ENCODE measurements at regions not wholly inside any gene's neighbourhood (a gene's known extent, or its start where the extent isn't known, plus 50 kb on each side); places are given as distances from the start of the nearest gene placed in this dataset.
"Not testable (repeated sequence)": the region's sequence is repeated elsewhere in the genome, so short reads cannot be mapped to it uniquely, and the experiment has no call there.

GRCh38 chr4:187666697-187667494, 328.7 kb upstream of the ZFP42 start:
- peak; percentile 9 for DNase-seq (ENCODE audit: low spot score)

- peak; percentile 22 for DNase-seq (ENCODE audit: low spot score)
Observed at GRCh38 chr4:187668526-187669082, 327.0 kb upstream of the ZFP42 start.

GRCh38 chr4:187671521-187671920, 324.1 kb upstream of the ZFP42 start:
- not testable (repeated sequence) for DNase-seq (ENCODE audit: low spot score)

DNA sequence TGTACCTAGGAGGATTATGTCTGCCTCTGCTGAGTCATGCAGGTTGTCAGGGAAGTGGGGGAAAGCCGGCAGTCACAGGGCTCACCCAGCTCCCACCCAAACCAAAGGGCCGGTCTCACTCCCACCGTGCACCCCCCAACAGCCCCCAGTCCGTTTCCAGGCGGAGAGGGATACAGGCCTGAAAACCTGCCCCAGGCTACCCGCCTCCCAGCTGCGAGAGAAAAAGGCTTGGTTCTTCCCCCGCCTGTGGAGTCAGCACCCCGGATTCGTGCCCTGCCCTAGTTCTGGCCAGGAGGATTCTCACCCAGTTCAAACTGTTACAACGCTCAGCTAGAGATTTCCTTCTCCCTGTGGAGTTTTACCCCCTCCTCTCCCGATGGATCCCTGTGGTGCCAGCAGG, 323.6 kb upstream of the ZFP42 start:
- not testable (repeated sequence) for DNase-seq (ENCODE audit: low spot score)

- DNase-seq (ENCODE audit: low spot score), result not testable (repeated sequence)
Observed at GRCh38 chr4:187672526-187672925, 323.0 kb upstream of the ZFP42 start.

DNA sequence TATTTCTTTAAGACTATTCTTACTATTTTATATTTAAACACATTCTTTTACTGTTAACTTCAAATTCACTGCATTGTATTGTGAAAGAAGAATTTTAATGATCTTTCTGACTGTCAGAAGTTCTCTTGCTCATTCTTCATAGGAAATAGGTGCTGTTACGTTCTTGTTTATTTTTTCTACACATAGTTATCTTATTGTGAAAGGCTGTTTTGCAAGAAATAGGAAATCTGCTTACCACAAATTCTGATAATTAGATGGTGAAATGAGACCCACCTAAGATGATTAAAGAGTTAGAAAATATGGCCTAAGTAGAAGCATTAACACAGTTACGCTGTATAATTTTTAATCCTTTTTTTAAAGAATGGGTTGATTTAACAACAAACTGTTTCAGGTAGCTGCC, 316.1 kb upstream of the ZFP42 start:
- DNase-seq (ENCODE audit: low spot score), result no peak

GRCh38 chr4:187685247-187685646, 310.3 kb upstream of the ZFP42 start:
- DNase-seq (ENCODE audit: low spot score), result no peak

- no peak for DNase-seq (ENCODE audit: low spot score)
Observed at GRCh38 chr4:187687697-187688096, 307.9 kb upstream of the ZFP42 start.

DNA sequence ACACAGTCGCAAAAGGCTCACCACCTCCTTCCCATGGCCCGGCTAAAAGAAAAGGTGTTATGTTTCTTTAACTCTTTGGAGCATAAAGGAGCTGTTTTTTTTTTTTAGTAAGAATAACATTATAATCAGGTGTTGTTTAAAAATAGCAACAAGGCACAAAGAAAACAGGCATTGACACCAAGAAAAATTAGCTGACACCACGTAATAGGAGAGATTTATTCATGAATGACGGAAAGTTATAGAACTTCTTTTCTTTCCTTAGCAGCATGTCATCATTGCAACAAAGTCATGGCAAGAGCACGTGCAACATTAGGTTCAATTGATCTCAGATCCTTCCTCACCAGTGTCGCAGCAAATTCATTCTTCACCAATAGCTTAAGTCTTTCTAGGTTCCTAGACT, 302.9 kb upstream of the ZFP42 start:
- no peak for DNase-seq (ENCODE audit: low spot score)

DNA sequence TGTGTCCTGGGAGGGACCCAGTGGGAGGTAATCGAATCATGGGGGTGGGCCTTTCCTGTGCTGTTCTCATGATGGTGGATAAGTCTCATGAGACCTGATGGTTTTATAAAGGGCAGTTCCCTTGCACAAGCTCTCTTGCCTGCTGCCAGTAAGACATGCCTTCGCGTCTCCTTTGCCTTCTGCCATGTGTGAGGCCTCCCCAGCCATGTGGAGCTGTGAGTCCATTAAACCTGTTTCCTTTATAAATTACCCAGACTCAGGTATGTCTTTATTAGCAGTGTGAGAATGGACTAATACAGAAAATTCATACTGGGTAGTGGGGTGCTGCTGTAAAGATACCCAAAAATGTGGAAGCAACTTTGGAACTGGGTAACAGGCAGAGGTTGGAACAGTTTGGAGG, 300.0 kb upstream of the ZFP42 start:
- not testable (repeated sequence) for DNase-seq (ENCODE audit: low spot score)

GRCh38 chr4:187711586-187711985, 284.0 kb upstream of the ZFP42 start:
- no peak for DNase-seq (ENCODE audit: low spot score)

DNA sequence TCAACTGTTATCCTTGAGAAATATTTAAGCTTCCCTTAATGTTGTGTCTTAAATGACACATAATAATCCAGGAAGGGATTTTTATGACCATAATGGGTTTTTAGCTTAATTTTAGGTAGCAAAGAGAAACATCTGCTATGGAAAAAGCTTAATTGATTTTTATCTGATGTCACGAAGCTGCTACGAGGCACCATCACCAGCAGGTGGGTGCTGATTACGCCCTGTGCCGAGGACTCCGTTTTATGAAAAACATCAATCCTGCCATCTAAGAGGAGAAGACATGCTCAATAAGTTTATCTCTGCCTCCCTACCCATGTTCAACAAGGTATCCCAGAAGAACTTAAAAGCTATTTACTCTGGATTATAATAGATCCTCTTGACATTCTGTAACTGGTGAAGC, 280.6 kb upstream of the ZFP42 start:
- DNase-seq (ENCODE audit: low spot score), result no peak

GRCh38 chr4:187715466-187715865, 280.1 kb upstream of the ZFP42 start:
- no peak for DNase-seq (ENCODE audit: low spot score)

GRCh38 chr4:187724456-187724855, 271.1 kb upstream of the ZFP42 start:
- DNase-seq (ENCODE audit: low spot score), result no peak

GRCh38 chr4:187726485-187726884, 269.1 kb upstream of the ZFP42 start:
- DNase-seq (ENCODE audit: low spot score), result no peak

- DNase-seq (ENCODE audit: low spot score), result no peak
Observed at GRCh38 chr4:187732524-187732923, 263.0 kb upstream of the ZFP42 start.

DNA sequence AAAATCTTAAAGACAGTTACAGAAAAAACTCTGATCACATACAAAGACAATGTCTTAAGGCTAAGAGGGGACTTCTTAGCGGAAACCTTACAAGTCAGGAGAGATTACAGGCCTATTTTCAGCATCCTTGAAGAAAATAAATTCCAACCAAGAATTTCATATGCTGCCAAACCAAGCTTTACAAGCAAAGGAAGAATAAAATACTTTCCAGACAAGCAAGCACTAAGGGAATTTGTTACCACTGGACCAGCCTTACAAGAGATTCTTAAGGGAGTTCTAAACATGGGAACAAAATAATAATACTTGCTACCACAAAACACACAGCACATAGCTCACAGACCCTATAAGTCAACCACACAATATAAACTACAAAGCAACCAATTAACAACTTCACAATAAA, 255.8 kb upstream of the ZFP42 start:
- DNase-seq (ENCODE audit: low spot score), result no peak

- no peak for DNase-seq (ENCODE audit: low spot score)
Observed at GRCh38 chr4:187744911-187745310, 250.7 kb upstream of the ZFP42 start.

DNA sequence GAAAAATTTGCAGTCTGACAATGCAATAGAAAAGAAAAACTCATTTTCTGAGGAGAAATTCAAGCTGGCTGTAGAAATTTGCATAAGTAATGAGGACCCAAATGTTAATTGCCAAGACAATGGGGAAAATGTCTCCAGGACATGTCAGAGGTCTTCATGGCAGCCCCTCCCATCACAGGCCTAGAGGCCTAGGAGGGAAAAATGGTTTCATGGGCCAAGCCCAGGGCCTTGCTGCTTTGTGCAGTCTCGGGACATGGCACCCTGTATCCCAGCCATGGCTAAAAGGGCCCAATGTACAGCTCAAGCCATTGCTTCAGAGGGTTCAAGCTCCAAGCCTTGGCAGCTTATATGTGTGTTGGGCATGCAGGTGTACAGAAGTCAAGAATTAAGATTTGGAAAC, 244.9 kb upstream of the ZFP42 start:
- DNase-seq (ENCODE audit: low spot score), result not testable (repeated sequence)

DNA sequence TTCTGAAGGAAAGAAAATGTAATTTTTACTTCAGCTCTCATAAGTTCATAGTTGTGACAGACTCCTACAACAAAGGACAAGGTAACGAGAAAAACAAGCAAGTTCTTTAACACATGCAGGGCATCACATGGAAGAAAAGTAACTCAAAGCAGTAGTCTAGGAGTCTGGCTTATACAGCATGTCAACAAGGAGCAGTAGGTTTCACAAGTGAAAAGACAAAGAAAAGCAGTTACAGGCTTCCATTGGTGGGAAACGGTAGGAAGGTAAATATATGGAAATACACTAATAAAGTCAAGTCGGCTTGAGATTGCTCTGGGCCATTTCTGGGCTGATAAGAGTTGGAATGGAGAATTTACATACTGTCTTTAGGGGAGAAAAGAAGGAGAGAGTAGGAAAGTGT, 228.4 kb upstream of the ZFP42 start:
- no peak for DNase-seq (ENCODE audit: low spot score)

- DNase-seq (ENCODE audit: low spot score), result no peak
Observed at GRCh38 chr4:187767687-187768086, 227.9 kb upstream of the ZFP42 start.

DNA sequence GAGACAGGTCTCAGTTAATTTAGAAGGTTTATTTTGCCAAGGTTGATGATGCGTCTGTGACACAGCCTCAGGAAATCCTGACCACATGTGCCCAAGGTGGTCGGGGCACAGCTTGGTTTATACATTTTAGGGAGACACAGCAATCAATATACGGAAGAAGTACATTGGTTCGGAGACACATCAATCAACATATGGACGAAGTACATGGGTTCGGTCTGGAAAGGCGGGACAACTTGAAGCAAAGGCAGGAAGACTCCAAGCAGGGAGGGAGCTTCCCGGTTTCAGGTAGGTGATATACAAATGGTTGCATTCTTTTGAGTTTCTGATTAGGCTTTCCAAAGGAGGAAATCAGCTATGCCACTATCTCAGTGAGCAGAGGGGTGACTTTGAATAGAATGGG, 225.2 kb upstream of the ZFP42 start:
- no peak for DNase-seq (ENCODE audit: low spot score)

DNA sequence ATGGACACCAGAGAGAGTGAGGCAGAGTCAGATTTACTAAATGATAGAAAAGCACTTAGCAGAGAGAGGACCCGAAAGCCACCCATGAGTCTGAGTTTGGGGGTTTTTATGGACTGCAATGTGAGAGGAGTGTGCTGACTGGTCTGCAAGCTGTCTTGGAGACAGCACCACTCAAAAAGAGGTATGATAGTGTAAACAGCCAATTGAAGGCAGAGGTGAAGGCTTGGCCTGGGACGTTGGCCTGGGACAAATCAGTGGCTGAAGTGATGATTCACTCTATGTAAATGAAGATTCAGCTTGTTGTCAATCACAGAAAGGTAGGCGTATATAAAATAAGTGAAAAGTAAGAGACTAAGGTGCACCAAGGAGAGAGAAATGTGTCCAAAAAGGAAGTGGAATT, 217.6 kb upstream of the ZFP42 start:
- no peak for DNase-seq (ENCODE audit: low spot score)

DNA sequence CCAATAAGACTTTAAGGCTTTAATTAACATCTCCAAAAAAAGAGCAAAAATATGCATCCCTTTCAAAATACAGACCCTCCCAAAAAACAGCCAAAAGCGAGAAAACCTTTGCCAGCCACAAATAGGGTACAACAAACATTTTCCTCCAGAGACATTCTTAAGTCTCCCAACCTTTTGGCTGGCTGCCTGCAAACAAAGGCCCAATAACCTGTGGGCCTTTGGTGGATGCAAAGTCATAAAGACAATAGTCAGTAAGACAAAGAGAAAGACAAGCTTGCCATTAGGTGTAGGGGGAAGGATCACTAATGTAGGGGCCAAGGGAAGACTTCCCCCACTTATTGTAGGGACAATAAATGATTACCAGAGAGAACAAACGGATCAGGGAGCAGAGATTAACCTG, 215.5 kb upstream of the ZFP42 start:
- no peak for DNase-seq (ENCODE audit: low spot score)

Data from AG08395 (cell line).